IMR-90 (cell line): ENCODE measurements at regions not wholly inside any gene's neighbourhood (a gene's known extent, or its start where the extent isn't known, plus 50 kb on each side); places are given as distances from the start of the nearest gene placed in this dataset.

ENCODE experiments used
- BHLHE40 ChIP-seq: fragments of 150-350 bp; IDR thresholded peaks from 2 replicates; pipeline ENCODE4 v1.6.1; 2016; ENCODE audit warnings: mild to moderate bottlenecking, low read depth, low read length
- CHD1 ChIP-seq: IDR thresholded peaks from 2 replicates; pipeline ENCODE4 v1.6.1; 2012; ENCODE audit warnings: low read depth, low read length, improper control_type of control experiment
- TF ChIP-seq, protein P1 (sequence below): conservative IDR thresholded peaks from 2 replicates; pipeline ENCODE4 v1.5.1; 2012; ENCODE audit warnings: mild to moderate bottlenecking, low read depth, low read length, improper control_type of control experiment

- TF ChIP-seq, protein P1, sequence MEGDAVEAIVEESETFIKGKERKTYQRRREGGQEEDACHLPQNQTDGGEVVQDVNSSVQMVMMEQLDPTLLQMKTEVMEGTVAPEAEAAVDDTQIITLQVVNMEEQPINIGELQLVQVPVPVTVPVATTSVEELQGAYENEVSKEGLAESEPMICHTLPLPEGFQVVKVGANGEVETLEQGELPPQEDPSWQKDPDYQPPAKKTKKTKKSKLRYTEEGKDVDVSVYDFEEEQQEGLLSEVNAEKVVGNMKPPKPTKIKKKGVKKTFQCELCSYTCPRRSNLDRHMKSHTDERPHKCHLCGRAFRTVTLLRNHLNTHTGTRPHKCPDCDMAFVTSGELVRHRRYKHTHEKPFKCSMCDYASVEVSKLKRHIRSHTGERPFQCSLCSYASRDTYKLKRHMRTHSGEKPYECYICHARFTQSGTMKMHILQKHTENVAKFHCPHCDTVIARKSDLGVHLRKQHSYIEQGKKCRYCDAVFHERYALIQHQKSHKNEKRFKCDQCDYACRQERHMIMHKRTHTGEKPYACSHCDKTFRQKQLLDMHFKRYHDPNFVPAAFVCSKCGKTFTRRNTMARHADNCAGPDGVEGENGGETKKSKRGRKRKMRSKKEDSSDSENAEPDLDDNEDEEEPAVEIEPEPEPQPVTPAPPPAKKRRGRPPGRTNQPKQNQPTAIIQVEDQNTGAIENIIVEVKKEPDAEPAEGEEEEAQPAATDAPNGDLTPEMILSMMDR = no peak
- no peak for TF ChIP-seq BHLHE40
- TF ChIP-seq CHD1 = no peak
These were observed 1036.5 kb upstream of the FANCL start for GRCh38 chr2:59277671-59278070.
